HL-60 (cell line): ENCODE measurements at regions not wholly inside any gene's neighbourhood (a gene's known extent, or its start where the extent isn't known, plus 50 kb on each side); places are given as distances from the start of the nearest gene placed in this dataset.

Experiments
- GABPA ChIP-seq: IDR thresholded peaks from 2 replicates; pipeline ENCODE4 v1.6.1; 2012; ENCODE audit warnings: low read depth
- POLR2AphosphoS5 ChIP-seq: IDR thresholded peaks from 2 replicates; pipeline ENCODE4 v1.6.1; 2012; ENCODE audit warnings: low read depth
- SPI1 ChIP-seq: IDR thresholded peaks from 2 replicates; pipeline ENCODE4 v1.6.1; 2012; ENCODE audit warnings: low read depth, mild to moderate bottlenecking, borderline replicate concordance
- TF ChIP-seq, protein P1 (sequence below): IDR thresholded peaks from one replicate; pipeline ENCODE4 v1.5.1; 2011; ENCODE audit warnings: low read length, control low read depth, inconsistent platforms; ENCODE audit not compliant: insufficient read depth
- TF ChIP-seq, protein P2 (sequence below): IDR thresholded peaks from 2 replicates; pipeline ENCODE4 v1.6.1; 2012; ENCODE audit warnings: low read depth; ENCODE audit not compliant: insufficient replicate concordance

DNA sequence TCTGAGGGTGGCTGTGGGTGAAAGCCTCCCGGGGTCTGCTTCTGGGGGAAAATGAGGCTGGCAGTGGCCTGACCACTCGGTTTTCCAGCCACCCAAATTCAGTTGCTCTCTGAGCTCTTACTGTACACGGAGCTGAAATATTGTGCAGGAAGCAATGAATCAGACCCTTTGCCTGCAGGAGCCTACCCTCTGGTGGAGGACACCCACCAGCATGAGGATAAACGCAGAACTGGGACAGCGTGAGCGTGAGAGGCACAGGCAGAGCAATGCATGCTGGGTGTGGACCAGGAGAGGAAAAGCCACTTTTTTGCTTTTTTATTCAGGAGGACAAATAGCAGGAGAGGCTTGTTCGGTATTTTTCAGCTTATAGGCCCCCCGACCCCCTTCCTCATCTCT, 298.0 kb downstream of the QKI start:
- TF ChIP-seq POLR2AphosphoS5 (peak; percentile 39; the same call in 1 of the 2 replicates), GABPA (no peak), SPI1 (no peak)
- TF ChIP-seq, protein P1, sequence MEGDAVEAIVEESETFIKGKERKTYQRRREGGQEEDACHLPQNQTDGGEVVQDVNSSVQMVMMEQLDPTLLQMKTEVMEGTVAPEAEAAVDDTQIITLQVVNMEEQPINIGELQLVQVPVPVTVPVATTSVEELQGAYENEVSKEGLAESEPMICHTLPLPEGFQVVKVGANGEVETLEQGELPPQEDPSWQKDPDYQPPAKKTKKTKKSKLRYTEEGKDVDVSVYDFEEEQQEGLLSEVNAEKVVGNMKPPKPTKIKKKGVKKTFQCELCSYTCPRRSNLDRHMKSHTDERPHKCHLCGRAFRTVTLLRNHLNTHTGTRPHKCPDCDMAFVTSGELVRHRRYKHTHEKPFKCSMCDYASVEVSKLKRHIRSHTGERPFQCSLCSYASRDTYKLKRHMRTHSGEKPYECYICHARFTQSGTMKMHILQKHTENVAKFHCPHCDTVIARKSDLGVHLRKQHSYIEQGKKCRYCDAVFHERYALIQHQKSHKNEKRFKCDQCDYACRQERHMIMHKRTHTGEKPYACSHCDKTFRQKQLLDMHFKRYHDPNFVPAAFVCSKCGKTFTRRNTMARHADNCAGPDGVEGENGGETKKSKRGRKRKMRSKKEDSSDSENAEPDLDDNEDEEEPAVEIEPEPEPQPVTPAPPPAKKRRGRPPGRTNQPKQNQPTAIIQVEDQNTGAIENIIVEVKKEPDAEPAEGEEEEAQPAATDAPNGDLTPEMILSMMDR, result peak; percentile 1
- TF ChIP-seq, protein P2, sequence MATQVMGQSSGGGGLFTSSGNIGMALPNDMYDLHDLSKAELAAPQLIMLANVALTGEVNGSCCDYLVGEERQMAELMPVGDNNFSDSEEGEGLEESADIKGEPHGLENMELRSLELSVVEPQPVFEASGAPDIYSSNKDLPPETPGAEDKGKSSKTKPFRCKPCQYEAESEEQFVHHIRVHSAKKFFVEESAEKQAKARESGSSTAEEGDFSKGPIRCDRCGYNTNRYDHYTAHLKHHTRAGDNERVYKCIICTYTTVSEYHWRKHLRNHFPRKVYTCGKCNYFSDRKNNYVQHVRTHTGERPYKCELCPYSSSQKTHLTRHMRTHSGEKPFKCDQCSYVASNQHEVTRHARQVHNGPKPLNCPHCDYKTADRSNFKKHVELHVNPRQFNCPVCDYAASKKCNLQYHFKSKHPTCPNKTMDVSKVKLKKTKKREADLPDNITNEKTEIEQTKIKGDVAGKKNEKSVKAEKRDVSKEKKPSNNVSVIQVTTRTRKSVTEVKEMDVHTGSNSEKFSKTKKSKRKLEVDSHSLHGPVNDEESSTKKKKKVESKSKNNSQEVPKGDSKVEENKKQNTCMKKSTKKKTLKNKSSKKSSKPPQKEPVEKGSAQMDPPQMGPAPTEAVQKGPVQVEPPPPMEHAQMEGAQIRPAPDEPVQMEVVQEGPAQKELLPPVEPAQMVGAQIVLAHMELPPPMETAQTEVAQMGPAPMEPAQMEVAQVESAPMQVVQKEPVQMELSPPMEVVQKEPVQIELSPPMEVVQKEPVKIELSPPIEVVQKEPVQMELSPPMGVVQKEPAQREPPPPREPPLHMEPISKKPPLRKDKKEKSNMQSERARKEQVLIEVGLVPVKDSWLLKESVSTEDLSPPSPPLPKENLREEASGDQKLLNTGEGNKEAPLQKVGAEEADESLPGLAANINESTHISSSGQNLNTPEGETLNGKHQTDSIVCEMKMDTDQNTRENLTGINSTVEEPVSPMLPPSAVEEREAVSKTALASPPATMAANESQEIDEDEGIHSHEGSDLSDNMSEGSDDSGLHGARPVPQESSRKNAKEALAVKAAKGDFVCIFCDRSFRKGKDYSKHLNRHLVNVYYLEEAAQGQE, result no peak
